ENCODE measurements at regions not wholly inside any gene's neighbourhood (a gene's known extent, or its start where the extent isn't known, plus 50 kb on each side); places are given as distances from the start of the nearest gene placed in this dataset.

- TF ChIP-seq, protein P1, sequence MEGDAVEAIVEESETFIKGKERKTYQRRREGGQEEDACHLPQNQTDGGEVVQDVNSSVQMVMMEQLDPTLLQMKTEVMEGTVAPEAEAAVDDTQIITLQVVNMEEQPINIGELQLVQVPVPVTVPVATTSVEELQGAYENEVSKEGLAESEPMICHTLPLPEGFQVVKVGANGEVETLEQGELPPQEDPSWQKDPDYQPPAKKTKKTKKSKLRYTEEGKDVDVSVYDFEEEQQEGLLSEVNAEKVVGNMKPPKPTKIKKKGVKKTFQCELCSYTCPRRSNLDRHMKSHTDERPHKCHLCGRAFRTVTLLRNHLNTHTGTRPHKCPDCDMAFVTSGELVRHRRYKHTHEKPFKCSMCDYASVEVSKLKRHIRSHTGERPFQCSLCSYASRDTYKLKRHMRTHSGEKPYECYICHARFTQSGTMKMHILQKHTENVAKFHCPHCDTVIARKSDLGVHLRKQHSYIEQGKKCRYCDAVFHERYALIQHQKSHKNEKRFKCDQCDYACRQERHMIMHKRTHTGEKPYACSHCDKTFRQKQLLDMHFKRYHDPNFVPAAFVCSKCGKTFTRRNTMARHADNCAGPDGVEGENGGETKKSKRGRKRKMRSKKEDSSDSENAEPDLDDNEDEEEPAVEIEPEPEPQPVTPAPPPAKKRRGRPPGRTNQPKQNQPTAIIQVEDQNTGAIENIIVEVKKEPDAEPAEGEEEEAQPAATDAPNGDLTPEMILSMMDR (IDR thresholded peaks at IDR 0.05) = no peak
- no peak for TF ChIP-seq POLR2A (IDR thresholded peaks at IDR 0.05)
Observed at GRCh38 chr2:161042990-161043625, 117.1 kb upstream of the TANK start.

Data from esophagus squamous epithelium (tissue), 4 donors.